Sigmoid colon (tissue), 4 donors: ENCODE measurements at regions not wholly inside any gene's neighbourhood (a gene's known extent, or its start where the extent isn't known, plus 50 kb on each side); places are given as distances from the start of the nearest gene placed in this dataset.

ENCODE experiments used
- POLR2A ChIP-seq, 2 donors: fragments of 450-650 bp; IDR thresholded peaks; one replicate each; pipeline ENCODE4 v1.6.1; 2016; ENCODE audit warnings: antibody characterized with exemption in 2 of 2, mild to moderate bottlenecking in 2 of 2, moderate library complexity in 2 of 2
- POLR2AphosphoS5 ChIP-seq, 4 donors: sonication (generic); formaldehyde crosslinking; IDR thresholded peaks; one replicate each; pipeline ENCODE4 v1.6.1; 2017; ENCODE audit warnings: antibody characterized with exemption in 4 of 4

DNA sequence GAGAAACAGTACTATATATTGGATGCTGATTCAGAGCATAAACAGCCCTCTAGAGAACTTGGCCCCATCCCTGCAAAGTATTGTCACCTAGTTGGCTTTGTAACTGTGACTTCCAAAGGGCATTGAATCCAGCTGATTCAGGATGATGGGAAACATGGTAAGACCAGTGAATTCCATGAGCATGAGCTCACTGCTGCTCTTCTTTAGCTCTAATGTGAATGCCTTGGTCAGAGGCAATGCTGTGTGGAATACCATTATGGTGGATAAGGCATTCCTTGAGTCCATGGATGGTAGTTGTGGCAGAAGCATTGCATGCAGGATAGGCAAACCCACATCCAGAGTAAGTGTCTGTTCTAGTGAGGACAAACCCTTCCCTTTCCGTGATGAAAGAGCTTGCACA, 365.6 kb upstream of the EDA2R start:
- no peak for TF ChIP-seq POLR2AphosphoS5 (IDR thresholded peaks at IDR 0.05)
- no peak for TF ChIP-seq POLR2A (IDR thresholded peaks at IDR 0.05)
